Thyroid gland (tissue), 4 donors: ENCODE measurements at regions not wholly inside any gene's neighbourhood (a gene's known extent, or its start where the extent isn't known, plus 50 kb on each side); places are given as distances from the start of the nearest gene placed in this dataset.

ENCODE experiments used
- POLR2A ChIP-seq, 2 donors: fragments of 450-650 bp; IDR thresholded peaks; one replicate each; pipeline ENCODE4 v1.6.1; 2017; ENCODE audit warnings: antibody characterized with exemption in 2 of 2, mild to moderate bottlenecking in 2 of 2, moderate library complexity in 1 of 2
- TF ChIP-seq, protein P1 (sequence below), 6 experiments: fragments of 200-600 bp in 3 of 6; fragments of 450-650 bp in 3 of 6; sonication (generic) in 3 of 6; IDR thresholded peaks; one replicate each; pipeline ENCODE4 v1.5.1; 2016 to 2019; ENCODE audit warnings: antibody characterized with exemption in 6 of 6, mild to moderate bottlenecking in 2 of 6, inconsistent platforms in 1 of 6, moderate library complexity in 1 of 6

DNA sequence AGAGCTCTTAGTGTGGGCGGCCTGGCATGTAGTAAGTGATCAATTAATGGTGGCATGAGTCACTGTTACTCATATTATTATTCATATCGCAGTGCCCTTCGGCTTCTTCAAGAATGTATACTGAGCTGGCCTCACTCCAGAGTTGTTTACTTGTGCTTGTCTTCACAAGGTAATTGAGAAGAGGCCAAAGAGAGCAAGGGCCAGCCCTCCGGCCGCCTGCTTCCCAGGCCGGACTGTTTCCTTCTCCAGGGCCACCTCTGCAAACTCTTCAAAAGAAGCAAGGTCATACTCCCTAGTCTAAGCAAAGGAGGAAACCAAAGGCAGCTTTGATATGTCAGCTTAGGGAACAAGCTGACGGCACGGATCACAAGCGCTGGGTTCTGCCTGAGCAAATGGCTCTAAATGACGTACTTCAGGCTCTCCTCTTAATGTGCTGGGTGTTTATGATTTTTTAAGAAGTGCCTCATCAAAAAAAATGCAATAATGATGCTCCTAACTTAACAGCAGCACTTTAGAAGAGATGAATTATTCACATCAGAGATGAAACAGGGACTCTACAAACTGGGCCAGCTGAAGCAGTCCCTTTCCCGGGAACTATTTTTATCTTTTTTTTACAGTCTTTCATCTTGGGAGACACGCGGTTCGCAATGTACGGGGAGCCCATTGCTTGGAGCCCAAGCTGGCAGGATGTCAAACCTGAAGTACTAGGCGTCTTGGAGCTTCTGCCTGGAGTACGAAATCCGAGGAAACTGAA, 65.6 kb upstream of the DLK1 start:
- TF ChIP-seq, protein P1, sequence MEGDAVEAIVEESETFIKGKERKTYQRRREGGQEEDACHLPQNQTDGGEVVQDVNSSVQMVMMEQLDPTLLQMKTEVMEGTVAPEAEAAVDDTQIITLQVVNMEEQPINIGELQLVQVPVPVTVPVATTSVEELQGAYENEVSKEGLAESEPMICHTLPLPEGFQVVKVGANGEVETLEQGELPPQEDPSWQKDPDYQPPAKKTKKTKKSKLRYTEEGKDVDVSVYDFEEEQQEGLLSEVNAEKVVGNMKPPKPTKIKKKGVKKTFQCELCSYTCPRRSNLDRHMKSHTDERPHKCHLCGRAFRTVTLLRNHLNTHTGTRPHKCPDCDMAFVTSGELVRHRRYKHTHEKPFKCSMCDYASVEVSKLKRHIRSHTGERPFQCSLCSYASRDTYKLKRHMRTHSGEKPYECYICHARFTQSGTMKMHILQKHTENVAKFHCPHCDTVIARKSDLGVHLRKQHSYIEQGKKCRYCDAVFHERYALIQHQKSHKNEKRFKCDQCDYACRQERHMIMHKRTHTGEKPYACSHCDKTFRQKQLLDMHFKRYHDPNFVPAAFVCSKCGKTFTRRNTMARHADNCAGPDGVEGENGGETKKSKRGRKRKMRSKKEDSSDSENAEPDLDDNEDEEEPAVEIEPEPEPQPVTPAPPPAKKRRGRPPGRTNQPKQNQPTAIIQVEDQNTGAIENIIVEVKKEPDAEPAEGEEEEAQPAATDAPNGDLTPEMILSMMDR (IDR thresholded peaks at IDR 0.05) = no peak
- TF ChIP-seq POLR2A (IDR thresholded peaks at IDR 0.05) = no peak
